ENCODE measurements at regions not wholly inside any gene's neighbourhood (a gene's known extent, or its start where the extent isn't known, plus 50 kb on each side); places are given as distances from the start of the nearest gene placed in this dataset.

DNA sequence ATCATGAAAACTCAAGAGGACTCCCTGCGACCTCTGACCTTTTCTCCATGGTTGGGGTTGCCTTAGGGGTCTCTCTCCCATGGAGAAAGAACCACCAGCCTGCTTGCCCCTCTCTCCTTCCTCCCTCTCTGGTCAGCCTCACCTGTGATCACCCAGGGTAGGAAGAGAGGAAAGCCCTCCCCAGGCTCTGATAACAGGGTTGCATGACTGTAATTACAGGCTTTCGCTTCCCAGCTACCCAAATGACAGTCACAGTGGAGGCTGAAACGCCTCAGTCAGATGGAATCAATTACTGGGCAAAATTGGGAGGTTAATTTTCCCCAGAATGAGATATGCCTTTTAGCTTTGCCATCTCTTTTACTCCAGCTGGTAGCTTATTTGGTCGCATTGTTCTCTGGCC, 265.8 kb upstream of the SOX9 start:
- H3K9me3 ChIP-seq = no peaks in the 10 kb centered on the region
- no peaks in the 10 kb centered on the region for H3K36me3 ChIP-seq
- H3K27ac ChIP-seq = no peak overlapping the region
- no peak overlapping the region for H3K4me3 ChIP-seq
- H3K27me3 ChIP-seq = no peaks in the 10 kb centered on the region
- 80 to 93% (median 85%) methylated on average over 4 of the region's 4 CpGs for WGBS, 5 donors
- DNase-seq = no peak
- H3K4me1 ChIP-seq = no peaks in the 10 kb centered on the region
- intact Hi-C loops (cut with DNase I; ENCODE audit: low total_unique reads) = no loop called here
- TF ChIP-seq EP300 (IDR thresholded peaks at IDR 0.05) (no peak), POLR2A (IDR thresholded peaks at IDR 0.05) (no peak), POLR2AphosphoS5 (IDR thresholded peaks at IDR 0.05) (no peak)
- TF ChIP-seq, protein P1, sequence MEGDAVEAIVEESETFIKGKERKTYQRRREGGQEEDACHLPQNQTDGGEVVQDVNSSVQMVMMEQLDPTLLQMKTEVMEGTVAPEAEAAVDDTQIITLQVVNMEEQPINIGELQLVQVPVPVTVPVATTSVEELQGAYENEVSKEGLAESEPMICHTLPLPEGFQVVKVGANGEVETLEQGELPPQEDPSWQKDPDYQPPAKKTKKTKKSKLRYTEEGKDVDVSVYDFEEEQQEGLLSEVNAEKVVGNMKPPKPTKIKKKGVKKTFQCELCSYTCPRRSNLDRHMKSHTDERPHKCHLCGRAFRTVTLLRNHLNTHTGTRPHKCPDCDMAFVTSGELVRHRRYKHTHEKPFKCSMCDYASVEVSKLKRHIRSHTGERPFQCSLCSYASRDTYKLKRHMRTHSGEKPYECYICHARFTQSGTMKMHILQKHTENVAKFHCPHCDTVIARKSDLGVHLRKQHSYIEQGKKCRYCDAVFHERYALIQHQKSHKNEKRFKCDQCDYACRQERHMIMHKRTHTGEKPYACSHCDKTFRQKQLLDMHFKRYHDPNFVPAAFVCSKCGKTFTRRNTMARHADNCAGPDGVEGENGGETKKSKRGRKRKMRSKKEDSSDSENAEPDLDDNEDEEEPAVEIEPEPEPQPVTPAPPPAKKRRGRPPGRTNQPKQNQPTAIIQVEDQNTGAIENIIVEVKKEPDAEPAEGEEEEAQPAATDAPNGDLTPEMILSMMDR (IDR thresholded peaks at IDR 0.05) = no peak

- WGBS, 5 donors = 73 to 87% (median 80%) methylated on average over 2 of the region's 2 CpGs
- no peak overlapping the region for H3K27ac ChIP-seq
- intact Hi-C loops (cut with DNase I; ENCODE audit: low total_unique reads) = no loop called here
Observed at GRCh38 chr17:71864755-71865154, 256.1 kb upstream of the SOX9 start.

GRCh38 chr17:71866095-71866494, 254.7 kb upstream of the SOX9 start:
- no peak for DNase-seq
- H3K4me1 ChIP-seq = no peaks in the 10 kb centered on the region
- no peak overlapping the region for H3K4me3 ChIP-seq
- H3K27me3 ChIP-seq = no peaks in the 10 kb centered on the region
- no peaks in the 10 kb centered on the region for H3K9me3 ChIP-seq
- H3K36me3 ChIP-seq = no peaks in the 10 kb centered on the region
- H3K27ac ChIP-seq = no peak overlapping the region
- 85 to 96% (median 90%) methylated on average over 7 of the region's 7 CpGs for WGBS, 5 donors
- intact Hi-C loops (cut with DNase I; ENCODE audit: low total_unique reads) = no loop called here
- no peak for TF ChIP-seq EP300 (IDR thresholded peaks at IDR 0.05)
- TF ChIP-seq, protein P1 (IDR thresholded peaks at IDR 0.05) = no peak
- no peak for TF ChIP-seq POLR2AphosphoS5 (IDR thresholded peaks at IDR 0.05)
- TF ChIP-seq POLR2A (IDR thresholded peaks at IDR 0.05) = no peak

More at GRCh38 chr17:71864755-71865154, 256.1 kb upstream of the SOX9 start:
- TF ChIP-seq POLR2AphosphoS5 (IDR thresholded peaks at IDR 0.05) (no peak), POLR2A (IDR thresholded peaks at IDR 0.05) (no peak)
- TF ChIP-seq, protein P1 (IDR thresholded peaks at IDR 0.05) = no peak
- H3K9me3 ChIP-seq = no peaks in the 10 kb centered on the region
- no peaks in the 10 kb centered on the region for H3K4me1 ChIP-seq
- H3K36me3 ChIP-seq = no peaks in the 10 kb centered on the region
- no peaks in the 10 kb centered on the region for H3K27me3 ChIP-seq
- DNase-seq = no peak
- no peak overlapping the region for H3K4me3 ChIP-seq

DNA sequence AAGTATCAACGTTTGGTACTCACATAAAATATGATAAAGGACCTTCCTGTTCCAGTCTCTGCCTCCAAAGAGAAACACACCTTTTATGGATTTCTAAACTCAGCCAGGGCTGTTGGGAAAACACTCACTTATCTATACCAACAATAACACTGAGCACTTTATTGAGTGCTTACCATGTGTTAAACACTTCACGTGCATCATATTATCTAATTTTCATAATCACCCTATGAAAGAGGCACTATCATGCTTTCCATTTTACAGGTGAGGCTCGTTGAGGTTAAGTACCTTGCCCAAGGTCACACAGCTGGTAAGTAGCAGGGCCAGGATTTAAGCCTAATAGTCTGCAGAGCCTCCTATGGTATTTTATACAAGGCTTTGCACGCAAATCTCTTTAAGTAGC, 251.5 kb upstream of the SOX9 start:
- TF ChIP-seq POLR2A (IDR thresholded peaks at IDR 0.05) (no peak), POLR2AphosphoS5 (IDR thresholded peaks at IDR 0.05) (no peak), EP300 (IDR thresholded peaks at IDR 0.05) (no peak)
- TF ChIP-seq, protein P1 (IDR thresholded peaks at IDR 0.05) = no peak
- intact Hi-C loops (cut with DNase I; ENCODE audit: low total_unique reads) = no loop called here
- Histone ChIP-seq H3K27me3 (no peaks in the 10 kb centered on the region), H3K27ac (no peak overlapping the region), H3K9me3 (no peaks in the 10 kb centered on the region), H3K36me3 (no peaks in the 10 kb centered on the region), H3K4me1 (no peaks in the 10 kb centered on the region), H3K4me3 (no peak overlapping the region)
- no peak for DNase-seq
- 41 to 55% (median 49%) methylated on average over 4 of the region's 4 CpGs for WGBS, 5 donors

All from stomach (tissue), 8 donors.